IMR-90 (cell line): ENCODE measurements at regions not wholly inside any gene's neighbourhood (a gene's known extent, or its start where the extent isn't known, plus 50 kb on each side); places are given as distances from the start of the nearest gene placed in this dataset.

Experiments used
- BHLHE40 ChIP-seq: fragments of 150-350 bp; IDR thresholded peaks from 2 replicates; pipeline ENCODE4 v1.6.1; 2016; ENCODE audit warnings: mild to moderate bottlenecking, low read depth, low read length
- POLR2A ChIP-seq: IDR thresholded peaks from 2 replicates; pipeline ENCODE4 v1.6.1; 2012; ENCODE audit warnings: mild to moderate bottlenecking, low read depth, low read length

- TF ChIP-seq POLR2A = no peak
- no peak for TF ChIP-seq BHLHE40
Observed at GRCh38 chr10:128712661-128713400, 586.6 kb upstream of the MKI67 start.
